ENCODE measurements at regions not wholly inside any gene's neighbourhood (a gene's known extent, or its start where the extent isn't known, plus 50 kb on each side); places are given as distances from the start of the nearest gene placed in this dataset.

DNA sequence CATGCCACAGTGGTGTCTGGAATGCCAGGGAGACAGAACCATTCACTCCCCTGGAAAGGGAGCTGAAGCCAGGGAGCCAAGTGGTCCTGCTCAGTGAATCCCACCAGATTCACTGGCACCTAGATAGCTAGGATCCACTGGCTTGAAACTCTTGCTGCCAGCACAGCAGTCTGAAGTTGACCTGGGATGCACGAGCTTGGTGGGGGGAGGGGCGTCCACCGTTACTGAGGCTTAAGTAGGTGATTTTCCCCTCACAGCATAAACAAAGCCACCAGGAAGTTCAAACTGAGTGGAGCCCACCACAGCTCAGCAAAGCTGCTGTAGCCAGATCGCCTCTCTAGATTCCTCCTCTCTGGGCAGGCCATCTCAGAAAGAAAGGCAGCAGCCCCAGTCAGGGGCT is 413.3 kb downstream of the PRDM5 start:
- no peak overlapping the region for H3K27ac ChIP-seq
- TF ChIP-seq ZFX (IDR thresholded peaks at IDR 0.05), result no peak
- TF ChIP-seq, protein P1, sequence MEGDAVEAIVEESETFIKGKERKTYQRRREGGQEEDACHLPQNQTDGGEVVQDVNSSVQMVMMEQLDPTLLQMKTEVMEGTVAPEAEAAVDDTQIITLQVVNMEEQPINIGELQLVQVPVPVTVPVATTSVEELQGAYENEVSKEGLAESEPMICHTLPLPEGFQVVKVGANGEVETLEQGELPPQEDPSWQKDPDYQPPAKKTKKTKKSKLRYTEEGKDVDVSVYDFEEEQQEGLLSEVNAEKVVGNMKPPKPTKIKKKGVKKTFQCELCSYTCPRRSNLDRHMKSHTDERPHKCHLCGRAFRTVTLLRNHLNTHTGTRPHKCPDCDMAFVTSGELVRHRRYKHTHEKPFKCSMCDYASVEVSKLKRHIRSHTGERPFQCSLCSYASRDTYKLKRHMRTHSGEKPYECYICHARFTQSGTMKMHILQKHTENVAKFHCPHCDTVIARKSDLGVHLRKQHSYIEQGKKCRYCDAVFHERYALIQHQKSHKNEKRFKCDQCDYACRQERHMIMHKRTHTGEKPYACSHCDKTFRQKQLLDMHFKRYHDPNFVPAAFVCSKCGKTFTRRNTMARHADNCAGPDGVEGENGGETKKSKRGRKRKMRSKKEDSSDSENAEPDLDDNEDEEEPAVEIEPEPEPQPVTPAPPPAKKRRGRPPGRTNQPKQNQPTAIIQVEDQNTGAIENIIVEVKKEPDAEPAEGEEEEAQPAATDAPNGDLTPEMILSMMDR (conservative IDR thresholded peaks at IDR 0.05), result no peak

DNA sequence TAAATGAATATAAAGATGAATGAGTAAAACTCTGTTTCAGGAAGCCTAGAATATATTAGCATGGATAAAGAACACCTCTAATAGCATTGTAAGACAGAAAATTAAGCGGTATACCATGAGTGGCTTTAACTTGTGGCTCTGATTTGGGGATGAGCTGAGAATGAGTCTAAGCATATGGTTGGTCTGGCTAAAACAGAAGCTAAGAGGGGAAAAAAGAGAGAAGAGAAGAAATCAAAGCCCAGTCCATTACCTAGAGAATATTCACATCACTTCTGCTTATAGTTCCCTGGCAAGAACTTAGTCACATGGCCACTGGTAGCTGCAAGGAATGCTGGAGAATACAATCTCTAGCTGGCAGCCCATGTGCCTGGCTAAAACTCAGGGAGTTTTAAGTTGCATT is 414.5 kb downstream of the PRDM5 start:
- no peak overlapping the region for H3K27ac ChIP-seq
- TF ChIP-seq, protein P1 (conservative IDR thresholded peaks at IDR 0.05), result no peak
- TF ChIP-seq ZFX (IDR thresholded peaks at IDR 0.05), result no peak

DNA sequence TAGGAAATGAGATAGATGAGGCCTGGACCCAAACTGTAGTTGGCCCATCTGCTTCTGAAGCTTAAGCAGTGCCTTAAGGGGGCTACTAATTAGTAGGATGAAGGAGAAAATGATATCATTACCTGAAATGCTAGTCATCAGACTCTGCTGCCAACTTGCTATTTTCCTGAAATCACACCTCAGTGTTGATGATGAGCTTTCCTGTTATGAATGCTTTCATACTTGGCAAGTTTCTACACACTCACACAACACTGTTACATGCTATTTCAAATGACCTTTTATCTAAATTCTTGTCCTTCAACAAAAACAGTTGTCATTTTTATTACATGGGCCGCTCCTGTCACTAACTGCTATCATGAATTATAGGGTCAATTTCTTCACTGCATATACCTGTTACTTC is 416.0 kb downstream of the PRDM5 start:
- H3K27ac ChIP-seq, result no peak overlapping the region
- TF ChIP-seq, protein P1 (conservative IDR thresholded peaks at IDR 0.05), result no peak
- TF ChIP-seq ZFX (IDR thresholded peaks at IDR 0.05), result no peak

DNA sequence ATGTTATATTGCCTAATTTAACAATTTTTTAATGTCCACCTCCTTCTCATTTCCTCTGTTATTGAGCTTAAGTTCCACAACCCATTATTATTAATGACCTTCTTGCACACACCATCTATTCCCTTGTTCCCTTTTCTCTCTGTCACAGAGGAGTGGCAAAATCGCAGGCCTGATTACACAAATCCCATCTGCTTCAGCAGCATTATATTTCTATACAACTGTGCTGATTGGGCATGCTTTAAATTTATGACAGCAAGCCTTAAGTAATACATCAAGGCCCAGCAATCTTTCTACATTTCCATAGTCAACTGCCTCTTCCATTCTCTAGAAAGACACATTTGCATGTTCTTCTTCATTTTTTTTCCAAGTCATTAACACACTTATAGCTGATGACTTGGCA is 423.8 kb downstream of the PRDM5 start:
- TF ChIP-seq, protein P1 (conservative IDR thresholded peaks at IDR 0.05), result no peak
- no peak for TF ChIP-seq ZFX (IDR thresholded peaks at IDR 0.05)
- no peak overlapping the region for H3K27ac ChIP-seq

DNA sequence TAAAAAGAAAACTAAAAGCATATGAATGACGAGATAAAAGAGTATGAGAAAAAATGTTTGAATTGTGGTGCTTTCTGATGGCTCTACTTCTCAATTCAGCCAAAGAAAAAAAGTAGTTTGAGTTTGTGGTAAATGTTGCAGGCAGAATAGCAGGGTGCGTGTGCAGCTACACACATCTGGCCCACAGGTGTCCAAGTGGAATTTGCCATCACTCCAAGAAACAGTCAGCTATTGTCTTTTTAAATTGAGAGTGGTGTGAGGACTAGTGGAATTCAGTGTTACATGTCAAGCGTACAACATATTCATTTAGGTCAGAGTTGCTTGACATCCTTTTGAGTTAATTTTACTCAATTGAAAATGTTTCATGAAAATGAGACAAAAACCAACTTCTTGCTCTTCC is 424.8 kb upstream of the MAD2L1 start:
- no peak for TF ChIP-seq ZFX (IDR thresholded peaks at IDR 0.05)
- TF ChIP-seq, protein P1 (conservative IDR thresholded peaks at IDR 0.05), result no peak
- H3K27ac ChIP-seq, result no peak overlapping the region

DNA sequence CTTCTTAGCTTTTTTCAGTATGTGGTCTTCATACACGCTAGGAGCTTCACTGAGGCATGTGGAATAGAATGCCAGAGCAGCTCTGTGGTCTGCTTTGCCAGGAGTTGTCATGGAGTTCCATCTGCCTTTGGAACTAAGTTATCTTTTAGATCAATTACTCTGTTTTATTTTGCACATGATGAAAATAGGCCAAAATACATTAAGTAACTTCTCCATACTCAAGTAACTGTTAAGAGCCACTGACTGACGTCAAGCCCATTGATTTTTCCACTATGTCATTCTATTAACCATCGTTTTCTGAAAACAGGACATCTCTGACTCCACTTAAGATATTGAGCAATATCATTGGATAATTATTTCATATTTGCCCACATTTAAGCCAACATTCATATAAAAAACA is 415.1 kb upstream of the MAD2L1 start:
- no peak overlapping the region for H3K27ac ChIP-seq
- no peak for TF ChIP-seq ZFX (IDR thresholded peaks at IDR 0.05)
- TF ChIP-seq, protein P1 (conservative IDR thresholded peaks at IDR 0.05), result no peak

DNA sequence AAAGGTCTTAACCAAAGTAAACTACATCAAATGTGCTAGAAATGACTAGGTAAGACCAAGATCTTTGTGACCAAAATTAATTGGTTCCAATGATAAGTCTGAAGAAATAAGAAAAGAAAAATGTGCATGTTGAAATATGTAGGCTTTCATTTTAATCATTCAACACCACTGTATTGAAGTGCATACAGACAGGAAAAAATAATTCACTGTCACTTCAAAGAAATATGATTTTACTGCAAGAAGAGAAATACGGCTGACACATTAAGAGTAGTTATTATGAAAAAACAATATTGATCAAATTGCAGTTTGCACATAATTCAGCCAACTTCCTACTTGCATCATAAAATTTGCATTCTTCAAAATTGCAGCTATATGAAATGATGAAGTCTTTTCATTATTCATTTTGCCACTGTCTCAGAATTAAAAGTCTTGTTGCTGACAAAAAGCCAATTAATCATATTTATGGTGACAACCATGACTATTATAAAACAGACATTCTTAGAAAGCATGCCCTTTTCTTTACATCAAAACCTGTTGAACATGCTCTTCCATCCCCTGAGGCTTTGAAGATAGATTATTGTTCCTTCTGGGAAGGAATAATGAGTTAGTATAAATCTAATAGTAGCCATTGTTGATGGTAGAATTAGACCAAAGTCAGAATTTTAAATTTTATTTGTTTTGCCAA is 405.9 kb upstream of the MAD2L1 start:
- no peak overlapping the region for H3K27ac ChIP-seq
- TF ChIP-seq, protein P1 (conservative IDR thresholded peaks at IDR 0.05), result no peak
- TF ChIP-seq ZFX (IDR thresholded peaks at IDR 0.05), result no peak
